ENCODE measurements at regions not wholly inside any gene's neighbourhood (a gene's known extent, or its start where the extent isn't known, plus 50 kb on each side); places are given as distances from the start of the nearest gene placed in this dataset.

DNA sequence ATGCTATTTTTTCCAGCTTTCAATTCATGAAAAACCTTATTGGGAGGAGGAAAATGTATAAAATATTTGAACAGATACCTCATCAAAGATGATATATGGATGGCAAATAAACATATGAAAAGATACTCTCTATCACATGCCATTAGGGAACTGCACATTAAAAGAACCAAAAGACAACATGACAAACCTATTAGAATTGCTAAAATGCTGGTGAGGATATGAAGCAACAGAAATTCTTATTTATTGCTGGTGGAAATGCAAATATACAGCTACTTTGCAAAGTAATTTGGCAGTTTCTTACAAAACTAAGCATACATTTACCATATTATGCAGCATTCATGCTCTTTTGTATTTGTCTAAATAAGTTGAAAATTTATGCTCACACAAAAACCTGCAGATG, 1783.9 kb upstream of the PCDH20 start:
- DNase-seq (no peak), ATAC-seq (ENCODE audit: poor library complexity) (no peak)
- Mint-ChIP-seq H3K36me3 (ENCODE audit: low read depth) (no peaks in the 10 kb centered on the region), H3K27ac (no peak overlapping the region), H3K27me3 (no peaks in the 10 kb centered on the region), H3K4me3 (no peak overlapping the region), H3K4me1 (ENCODE audit: low read depth) (no peaks in the 10 kb centered on the region), H3K9me3 (peaks cover 9% of the 10 kb centered on the region)
- ChIA-PET CTCF (no interaction called here), POLR2A (no interaction called here)
- no peak overlapping the region for H3K4me3 ChIP-seq (ENCODE audit: low read length)
- no peaks in the 10 kb centered on the region for H3K27me3 ChIP-seq (ENCODE audit: control insufficient read depth in 1 of 2, insufficient read depth in 2 of 2, low read length in 2 of 2)
- intact Hi-C loops (cut with DNase I, micrococcal nuclease), result no loop called here
- peaks cover 0 to 4% of the 10 kb centered on the region in 2 experiments for H3K9me3 ChIP-seq (ENCODE audit: control insufficient read depth in 1 of 2, insufficient read depth in 1 of 2, low read length in 2 of 2)
- TF ChIP-seq, protein P1, sequence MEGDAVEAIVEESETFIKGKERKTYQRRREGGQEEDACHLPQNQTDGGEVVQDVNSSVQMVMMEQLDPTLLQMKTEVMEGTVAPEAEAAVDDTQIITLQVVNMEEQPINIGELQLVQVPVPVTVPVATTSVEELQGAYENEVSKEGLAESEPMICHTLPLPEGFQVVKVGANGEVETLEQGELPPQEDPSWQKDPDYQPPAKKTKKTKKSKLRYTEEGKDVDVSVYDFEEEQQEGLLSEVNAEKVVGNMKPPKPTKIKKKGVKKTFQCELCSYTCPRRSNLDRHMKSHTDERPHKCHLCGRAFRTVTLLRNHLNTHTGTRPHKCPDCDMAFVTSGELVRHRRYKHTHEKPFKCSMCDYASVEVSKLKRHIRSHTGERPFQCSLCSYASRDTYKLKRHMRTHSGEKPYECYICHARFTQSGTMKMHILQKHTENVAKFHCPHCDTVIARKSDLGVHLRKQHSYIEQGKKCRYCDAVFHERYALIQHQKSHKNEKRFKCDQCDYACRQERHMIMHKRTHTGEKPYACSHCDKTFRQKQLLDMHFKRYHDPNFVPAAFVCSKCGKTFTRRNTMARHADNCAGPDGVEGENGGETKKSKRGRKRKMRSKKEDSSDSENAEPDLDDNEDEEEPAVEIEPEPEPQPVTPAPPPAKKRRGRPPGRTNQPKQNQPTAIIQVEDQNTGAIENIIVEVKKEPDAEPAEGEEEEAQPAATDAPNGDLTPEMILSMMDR (IDR thresholded peaks at IDR 0.05), result no peak
- no peak overlapping the region for H3K27ac ChIP-seq (ENCODE audit: low read depth in 1 of 2, low read length in 2 of 2)
- no peaks in the 10 kb centered on the region for H3K4me1 ChIP-seq (ENCODE audit: insufficient read depth, low read length)
- H3K36me3 ChIP-seq (ENCODE audit: insufficient read depth, low read length), result no peaks in the 10 kb centered on the region

DNA sequence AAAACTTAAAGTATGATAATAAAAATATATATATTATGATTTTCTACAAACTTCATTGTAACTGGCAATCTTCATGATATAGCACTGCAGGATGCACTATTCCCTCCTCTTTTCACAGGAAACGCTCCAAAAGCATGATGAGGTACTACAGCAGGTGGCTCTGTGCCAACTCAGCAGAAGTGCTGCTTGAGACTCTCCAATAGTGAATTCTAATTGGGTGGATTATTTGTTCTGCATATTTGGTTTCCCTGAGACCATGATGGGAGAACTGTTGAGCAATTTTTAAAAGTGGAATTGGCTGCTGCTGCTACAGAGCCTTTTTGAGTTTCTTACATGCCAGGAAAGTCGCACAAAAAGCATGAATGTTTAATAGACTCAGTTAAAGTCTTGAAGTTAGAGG, 1782.4 kb upstream of the PCDH20 start:
- H3K9me3 ChIP-seq (ENCODE audit: control insufficient read depth in 1 of 2, insufficient read depth in 1 of 2, low read length in 2 of 2), result peaks cover 0 to 4% of the 10 kb centered on the region in 2 experiments
- intact Hi-C loops (cut with DNase I, micrococcal nuclease), result no loop called here
- no peak overlapping the region for H3K27ac ChIP-seq (ENCODE audit: low read depth in 1 of 2, low read length in 2 of 2)
- no peak overlapping the region for H3K4me3 ChIP-seq (ENCODE audit: low read length)
- no peaks in the 10 kb centered on the region for H3K4me1 ChIP-seq (ENCODE audit: insufficient read depth, low read length)
- Mint-ChIP-seq H3K36me3 (ENCODE audit: low read depth) (no peaks in the 10 kb centered on the region), H3K4me3 (no peak overlapping the region), H3K9me3 (peaks cover 9% of the 10 kb centered on the region), H3K27me3 (no peaks in the 10 kb centered on the region), H3K4me1 (ENCODE audit: low read depth) (no peaks in the 10 kb centered on the region), H3K27ac (no peak overlapping the region)
- no peaks in the 10 kb centered on the region for H3K27me3 ChIP-seq (ENCODE audit: control insufficient read depth in 1 of 2, insufficient read depth in 2 of 2, low read length in 2 of 2)
- no peak for ATAC-seq (ENCODE audit: poor library complexity)
- no peaks in the 10 kb centered on the region for H3K36me3 ChIP-seq (ENCODE audit: insufficient read depth, low read length)
- TF ChIP-seq, protein P1 (IDR thresholded peaks at IDR 0.05), result no peak
- POLR2A ChIA-PET, result no interaction called here
- CTCF ChIA-PET, result no interaction called here
- DNase-seq, result no peak

DNA sequence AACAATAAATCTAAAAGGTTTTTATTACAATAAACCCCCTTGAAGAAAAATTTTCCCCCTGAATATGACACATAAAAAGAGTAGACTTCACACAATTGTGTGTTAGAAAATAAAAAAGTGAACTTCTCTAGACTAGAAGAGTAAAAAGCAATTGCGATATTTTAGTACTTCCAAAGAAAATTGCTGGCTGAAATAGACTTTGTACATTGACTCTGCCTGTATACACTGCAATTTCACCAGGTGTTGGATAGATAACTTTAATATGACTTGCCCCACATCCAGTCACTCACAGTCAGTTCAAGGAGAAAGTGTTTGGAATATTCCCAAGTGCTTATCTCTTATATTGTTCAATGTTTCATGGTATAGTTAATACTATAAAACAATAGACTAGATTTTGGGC, 1780.1 kb upstream of the PCDH20 start:
- H3K4me3 ChIP-seq (ENCODE audit: low read length), result no peak overlapping the region
- CTCF ChIA-PET, result no interaction called here
- H3K36me3 Mint-ChIP-seq (ENCODE audit: low read depth), result no peaks in the 10 kb centered on the region
- H3K36me3 ChIP-seq (ENCODE audit: insufficient read depth, low read length), result no peaks in the 10 kb centered on the region
- no peaks in the 10 kb centered on the region for H3K27me3 ChIP-seq (ENCODE audit: control insufficient read depth in 1 of 2, insufficient read depth in 2 of 2, low read length in 2 of 2)
- POLR2A ChIA-PET, result no interaction called here
- no peak overlapping the region for H3K4me3 Mint-ChIP-seq
- H3K4me1 ChIP-seq (ENCODE audit: insufficient read depth, low read length), result no peaks in the 10 kb centered on the region
- H3K27ac ChIP-seq (ENCODE audit: low read depth in 1 of 2, low read length in 2 of 2), result no peak overlapping the region
- intact Hi-C loops (cut with DNase I, micrococcal nuclease), result no loop called here
- peaks cover 6% of the 10 kb centered on the region for H3K9me3 Mint-ChIP-seq
- peaks cover 0 to 4% of the 10 kb centered on the region in 2 experiments for H3K9me3 ChIP-seq (ENCODE audit: control insufficient read depth in 1 of 2, insufficient read depth in 1 of 2, low read length in 2 of 2)
- H3K4me1 Mint-ChIP-seq (ENCODE audit: low read depth), result no peaks in the 10 kb centered on the region
- no peak overlapping the region for H3K27ac Mint-ChIP-seq
- DNase-seq (no peak), ATAC-seq (ENCODE audit: poor library complexity) (no peak)
- no peaks in the 10 kb centered on the region for H3K27me3 Mint-ChIP-seq
- TF ChIP-seq, protein P1 (IDR thresholded peaks at IDR 0.05), result no peak
